Superior temporal gyrus (tissue), 1 donor: ENCODE measurements at regions not wholly inside any gene's neighbourhood (a gene's known extent, or its start where the extent isn't known, plus 50 kb on each side); places are given as distances from the start of the nearest gene placed in this dataset.
"Not testable (repeated sequence)": the region's sequence is repeated elsewhere in the genome, so short reads cannot be mapped to it uniquely, and the experiment has no call there.

Experiments used
- DNase-seq: peaks from one replicate; pipeline ENCODE4 v3.0.0-alpha.2; 2016; ENCODE audit errors: extremely low spot score

GRCh38 chr20:53722515-53723036 lies 128.9 kb upstream of the ZNF217 start:
- no peak for DNase-seq

DNA sequence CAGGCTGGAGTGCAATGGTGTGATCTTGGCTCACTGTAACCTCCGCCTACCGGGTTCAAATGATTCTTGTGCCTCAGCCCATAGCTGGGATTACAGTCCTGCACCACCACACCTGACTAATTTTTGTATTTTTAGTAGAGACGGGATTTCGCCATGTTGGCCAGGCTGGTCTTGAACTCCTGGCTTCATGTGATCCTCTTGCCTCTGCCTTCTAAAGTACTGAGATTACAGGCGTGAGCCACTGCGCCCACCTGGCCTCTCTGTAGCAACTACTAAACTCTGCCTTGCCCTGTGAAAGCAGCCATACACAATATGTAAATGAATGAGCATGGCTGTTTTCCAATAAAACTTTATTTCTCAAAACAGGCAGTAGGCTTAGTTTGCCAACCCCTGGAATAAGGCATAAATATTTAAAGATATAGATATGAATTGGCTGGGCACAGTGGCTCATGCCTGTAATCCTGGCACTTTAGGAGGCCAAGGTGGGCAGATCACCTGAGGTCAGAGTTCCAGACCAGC lies 127.9 kb upstream of the ZNF217 start:
- not testable (repeated sequence) for DNase-seq

DNA sequence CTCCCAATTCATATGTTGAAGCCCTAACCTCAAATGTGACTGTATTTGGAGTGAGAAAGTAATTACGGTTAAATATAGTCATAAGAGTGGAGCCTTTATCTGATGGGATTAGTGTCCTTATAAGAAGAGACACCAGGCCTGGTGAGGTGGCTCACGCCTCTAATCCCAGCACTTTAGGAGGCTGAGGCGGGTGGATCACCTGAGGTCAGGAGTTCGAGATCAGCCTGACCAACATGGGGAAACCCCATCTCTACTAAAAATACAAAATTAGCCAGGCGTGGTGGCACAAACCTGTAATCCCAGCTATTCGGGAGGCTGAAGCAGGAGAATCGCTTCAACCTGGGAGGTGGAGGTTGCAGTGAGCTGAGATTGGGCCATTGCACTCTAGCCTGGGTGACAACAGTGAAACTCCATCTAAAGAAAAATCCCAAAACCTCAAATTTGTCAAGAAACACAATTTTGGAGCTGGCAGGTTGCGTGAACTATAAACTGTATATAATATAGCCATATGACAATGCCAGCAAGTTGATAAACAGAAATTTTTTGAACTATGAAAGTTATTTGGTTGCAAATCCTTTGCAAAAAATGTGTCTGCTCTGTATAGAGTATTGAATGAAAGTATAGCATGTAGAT lies 125.6 kb upstream of the ZNF217 start:
- not testable (repeated sequence) for DNase-seq

DNA sequence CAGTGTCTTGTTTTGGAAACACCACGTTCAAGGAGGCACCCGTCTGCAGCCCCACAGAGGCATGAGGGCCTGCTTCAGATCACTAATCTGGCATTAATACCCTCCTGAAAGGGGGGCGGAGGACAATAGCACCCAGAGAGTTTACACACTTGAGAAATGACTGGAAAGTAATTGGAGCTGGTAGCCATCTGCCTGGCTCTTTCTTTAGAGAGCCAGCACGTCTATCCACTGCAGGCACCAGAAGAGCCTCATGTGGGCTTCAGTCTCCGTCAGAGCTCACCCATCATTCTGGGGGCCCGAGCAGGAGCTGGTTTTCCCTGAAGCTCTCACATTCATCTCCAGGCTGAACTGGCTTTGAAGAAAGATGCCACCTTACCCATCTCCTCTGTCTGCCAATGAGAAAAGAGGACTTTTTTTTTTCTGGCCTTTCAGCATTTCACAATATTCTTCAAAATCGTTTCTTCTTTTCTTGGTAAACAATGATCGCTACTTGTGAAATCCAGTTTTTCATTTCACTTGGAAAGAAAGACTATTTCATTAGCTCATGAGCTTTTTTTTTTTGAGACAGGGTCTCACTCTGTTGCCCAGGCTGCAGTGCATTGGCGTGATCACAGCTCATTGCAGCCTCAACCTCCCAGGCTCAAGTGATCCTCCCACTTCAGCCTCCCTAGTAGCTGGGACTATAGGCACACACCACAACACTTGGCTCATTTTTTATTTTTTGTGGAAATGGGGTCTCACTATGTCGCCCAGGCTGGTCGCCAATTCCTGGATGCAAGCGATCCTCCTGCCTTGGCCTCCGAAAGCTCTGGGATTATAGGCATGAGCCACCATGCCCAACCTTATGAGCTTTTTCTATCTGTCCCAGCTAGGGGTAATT lies 124.7 kb upstream of the ZNF217 start:
- no peak for DNase-seq

DNA sequence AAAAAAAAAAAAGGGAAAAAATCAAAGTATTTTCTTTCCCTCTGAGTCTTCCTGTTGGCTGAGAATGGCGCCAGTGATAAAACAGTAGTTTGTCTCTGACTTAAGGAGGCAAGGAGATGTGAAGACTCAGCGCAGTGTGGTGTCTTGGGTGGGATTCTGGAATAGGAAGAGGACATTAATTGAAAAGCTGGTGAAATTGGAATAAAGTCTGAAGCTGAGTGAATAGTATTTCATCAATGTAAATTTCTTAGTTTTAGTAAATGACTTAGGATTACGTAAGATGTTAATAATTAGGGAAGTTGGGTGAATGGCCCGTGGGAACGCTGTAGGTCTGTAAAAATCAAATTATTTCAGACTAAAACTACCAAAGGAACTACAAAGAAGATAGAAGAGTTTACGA lies 122.8 kb upstream of the ZNF217 start:
- no peak for DNase-seq

- DNase-seq, result no peak
These were observed 120.9 kb upstream of the ZNF217 start for GRCh38 chr20:53714524-53714923.

- DNase-seq, result no peak
These were observed 119.9 kb upstream of the ZNF217 start for GRCh38 chr20:53713328-53714056.

- DNase-seq, result no peak
These were observed 118.8 kb upstream of the ZNF217 start for GRCh38 chr20:53712212-53712977.

DNA sequence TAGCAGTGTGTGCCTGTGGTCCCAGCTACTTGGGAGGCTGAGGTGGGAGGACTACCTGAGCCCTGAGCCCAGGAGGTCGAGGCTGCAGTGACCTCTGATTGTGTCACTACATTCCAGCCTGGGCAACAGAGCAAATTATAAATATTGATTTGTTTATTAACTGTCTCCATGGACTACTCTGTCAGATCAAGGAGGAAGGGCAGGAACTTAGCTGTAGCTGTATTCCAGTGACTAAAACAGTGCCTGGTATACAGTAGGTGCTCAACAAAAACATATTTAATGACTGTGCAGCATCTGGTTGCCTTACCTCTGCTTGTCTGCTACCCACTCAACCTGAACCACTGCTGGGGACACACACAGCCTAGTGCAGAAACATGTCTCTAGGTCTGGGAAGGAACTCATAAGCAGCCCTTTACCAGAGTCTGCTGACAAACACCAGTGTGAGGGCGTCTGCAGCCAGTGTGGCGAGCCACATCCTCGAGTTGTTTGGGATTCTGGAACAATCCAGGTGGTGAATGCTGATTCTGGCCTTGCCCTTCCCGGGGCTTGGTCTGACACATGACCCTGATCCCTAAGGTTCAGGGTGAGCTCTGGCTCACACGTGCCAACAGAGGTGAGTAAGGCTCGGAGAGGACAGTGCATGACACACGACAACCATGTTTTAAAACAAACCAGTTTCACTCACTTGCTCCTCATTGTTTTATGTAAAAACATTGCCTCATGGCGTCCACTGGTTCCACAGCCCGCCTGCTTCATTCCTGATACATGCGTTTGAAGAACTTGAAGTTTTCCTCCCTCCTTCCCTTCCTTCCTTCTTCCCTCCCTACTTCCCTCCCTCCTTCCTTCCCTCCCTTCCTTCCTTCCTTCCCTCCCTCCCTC lies 117.9 kb upstream of the ZNF217 start:
- no peak for DNase-seq

GRCh38 chr20:53708129-53708968 lies 114.7 kb upstream of the ZNF217 start:
- DNase-seq, result no peak

DNA sequence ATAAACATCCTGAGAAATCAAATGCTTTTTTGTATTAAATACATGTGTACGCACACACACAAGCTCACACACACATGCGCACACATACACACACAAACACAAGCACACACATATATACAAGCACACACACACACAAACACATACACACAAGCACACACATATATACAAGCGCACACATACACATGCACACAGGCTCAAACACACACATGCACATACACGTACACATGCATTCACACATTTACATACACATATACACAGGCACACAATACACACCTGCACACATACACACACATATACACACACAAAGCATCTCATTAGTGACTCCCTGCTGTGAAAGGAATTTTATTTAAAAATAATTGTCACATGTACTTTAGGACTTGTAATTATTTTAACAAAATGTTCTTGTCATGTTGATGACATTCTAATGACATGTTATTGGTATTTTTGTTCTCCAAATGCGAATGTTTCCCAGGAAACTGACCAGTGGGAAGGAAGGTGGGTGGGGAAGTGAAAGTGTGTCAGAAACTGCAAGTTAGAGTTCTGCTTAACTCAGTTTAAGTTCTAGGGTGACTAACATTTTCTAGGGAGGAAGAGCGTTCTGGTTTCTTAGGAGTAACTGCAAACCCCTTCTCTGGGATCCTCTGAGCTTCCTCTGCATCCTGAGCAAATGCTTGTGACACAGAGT lies 113.9 kb upstream of the ZNF217 start:
- peak; percentile 44 for DNase-seq

DNA sequence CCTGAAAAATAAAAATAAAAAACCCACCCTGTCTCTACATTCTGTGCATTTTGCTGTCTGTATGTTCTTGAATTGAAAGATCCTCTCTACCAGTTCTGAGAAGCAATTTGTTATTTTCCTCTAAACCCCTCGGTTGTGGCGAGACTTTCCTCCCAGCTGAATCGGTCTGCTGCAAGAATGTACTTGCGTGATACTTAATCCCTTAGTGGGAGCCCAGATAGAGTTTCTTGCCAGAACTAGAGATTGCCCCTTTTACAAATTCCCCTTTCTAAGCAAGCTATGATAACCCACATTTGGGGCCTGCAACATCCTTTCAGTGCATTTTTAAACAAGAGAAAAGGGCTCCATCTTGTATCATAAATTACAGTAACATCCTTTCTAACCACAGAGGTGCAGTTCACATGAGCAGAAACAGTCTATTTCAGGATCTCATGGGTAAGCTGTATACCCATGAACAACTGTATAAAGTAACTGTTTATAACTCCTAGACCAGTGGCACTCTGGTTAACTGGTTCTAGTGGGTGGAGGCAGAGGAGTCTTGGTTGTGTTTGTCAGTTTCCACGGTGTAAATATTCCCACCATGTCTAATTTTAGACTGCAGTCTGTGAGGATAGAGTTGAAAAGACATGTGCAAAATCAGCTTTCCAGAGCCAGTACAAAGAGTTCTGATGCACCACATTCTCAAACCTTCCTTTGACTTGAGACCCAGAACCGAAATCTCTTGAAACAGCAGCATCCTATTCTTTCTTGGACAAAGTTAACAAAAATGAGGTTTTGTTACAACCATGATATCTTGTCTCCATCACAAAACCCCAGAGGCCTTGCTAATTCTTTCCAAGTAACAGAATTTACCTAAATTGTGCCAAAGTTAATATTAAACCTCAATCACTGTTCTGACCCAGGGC lies 113.1 kb upstream of the ZNF217 start:
- peak; percentile 14 for DNase-seq

- DNase-seq, result no peak
These were observed 112.4 kb upstream of the ZNF217 start for GRCh38 chr20:53706008-53706465.

DNA sequence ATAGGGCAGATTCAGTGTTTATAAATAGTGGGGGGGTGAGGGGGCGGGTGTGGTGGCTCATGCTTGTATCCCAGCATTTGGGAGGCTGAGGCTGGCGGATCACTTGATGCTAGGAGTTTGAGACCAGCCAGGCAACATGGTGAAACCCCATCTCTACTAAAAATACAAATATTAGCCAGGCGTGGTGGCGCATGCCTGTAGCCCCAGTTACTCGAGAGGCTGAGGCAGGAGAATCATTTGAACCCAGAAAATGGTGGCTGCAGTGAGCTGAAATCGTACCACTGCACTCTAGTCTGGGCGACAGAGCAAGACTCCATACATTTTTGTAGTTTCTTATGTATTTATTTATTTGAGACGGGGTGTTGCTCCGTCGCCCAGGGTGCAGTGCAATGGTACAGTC lies 109.0 kb upstream of the ZNF217 start:
- DNase-seq, result no peak

- no peak for DNase-seq
These were observed 106.3 kb upstream of the ZNF217 start for GRCh38 chr20:53699906-53700305.

DNA sequence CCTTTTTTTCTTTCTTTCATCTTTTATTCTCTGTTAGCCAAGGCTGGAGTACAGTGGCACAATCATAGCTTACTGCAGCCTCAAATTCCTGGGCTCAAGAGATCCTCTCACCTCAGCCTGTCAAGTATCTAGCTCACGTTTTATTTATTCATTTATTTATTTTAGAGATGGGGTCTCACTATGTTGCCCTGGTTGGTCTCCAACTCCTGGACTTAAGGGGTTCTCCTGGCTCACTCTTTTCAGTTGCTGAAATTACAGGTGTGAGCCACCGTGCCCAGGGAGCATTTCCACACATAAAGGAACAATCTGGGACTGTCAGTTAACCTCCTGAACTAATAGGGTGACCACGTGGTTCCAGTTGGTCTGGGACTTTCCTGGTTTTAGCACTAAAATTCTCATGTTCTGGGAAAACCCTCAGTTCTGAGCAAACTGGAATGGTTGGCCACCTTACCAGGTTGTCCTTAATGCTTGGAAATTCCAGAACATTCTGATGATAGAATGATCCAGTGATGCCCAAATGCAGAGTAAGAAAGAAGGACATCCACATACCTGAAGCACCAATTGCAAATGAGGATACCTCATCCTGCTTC lies 105.5 kb upstream of the ZNF217 start:
- DNase-seq, result no peak

GRCh38 chr20:53698371-53698978 lies 104.8 kb upstream of the ZNF217 start:
- no peak for DNase-seq
